HepG2 (cell line): ENCODE measurements at regions not wholly inside any gene's neighbourhood (a gene's known extent, or its start where the extent isn't known, plus 50 kb on each side); places are given as distances from the start of the nearest gene placed in this dataset.

Source experiments
- NFRKB ChIP-seq: fragments of 450-650 bp; IDR thresholded peaks from 2 replicates; pipeline ENCODE4 v1.6.1; 2017
- POGZ ChIP-seq: sonication (generic); formaldehyde crosslinking; IDR thresholded peaks from 2 replicates; pipeline ENCODE4 v1.4.0; 2020; ENCODE audit warnings: mild to moderate bottlenecking, missing genetic modification reagents
- RORA ChIP-seq: sonication (generic); formaldehyde crosslinking; IDR thresholded peaks from 2 replicates; pipeline ENCODE4 v1.5.0; 2020; ENCODE audit warnings: mild to moderate bottlenecking, missing genetic modification reagents, moderate library complexity
- THYN1 ChIP-seq: sonication (generic); formaldehyde crosslinking; IDR thresholded peaks from 2 replicates; pipeline ENCODE4 v1.8.1; 2023; ENCODE audit warnings: low read depth, mild to moderate bottlenecking, moderate library complexity, missing genetic modification reagents, borderline replicate concordance
- ZIK1 ChIP-seq: sonication (generic); formaldehyde crosslinking; IDR thresholded peaks from 2 replicates; pipeline ENCODE4 v1.5.0; 2020; ENCODE audit warnings: mild to moderate bottlenecking, low read depth, missing genetic modification reagents, borderline replicate concordance
- ZNF530 ChIP-seq: sonication (generic); formaldehyde crosslinking; IDR thresholded peaks from 2 replicates; pipeline ENCODE4 v1.5.0; 2020; ENCODE audit warnings: low read depth, mild to moderate bottlenecking, missing genetic modification reagents
- TF ChIP-seq, protein P1 (sequence below): sonication (generic); formaldehyde crosslinking; IDR thresholded peaks from 2 replicates; pipeline ENCODE4 v1.5.0; 2020; ENCODE audit warnings: mild to moderate bottlenecking, missing genetic modification reagents
- TF ChIP-seq, protein P2 (sequence below): sonication (generic); formaldehyde crosslinking; IDR thresholded peaks from 2 replicates; pipeline ENCODE4 v1.4.0; 2020; ENCODE audit warnings: mild to moderate bottlenecking, missing genetic modification reagents
- TF ChIP-seq, protein P3 (sequence below): sonication (generic); formaldehyde crosslinking; IDR thresholded peaks from 2 replicates; pipeline ENCODE4 v1.4.0; 2020; ENCODE audit warnings: mild to moderate bottlenecking, missing genetic modification reagents
- TF ChIP-seq, protein P4 (sequence below): sonication (generic); formaldehyde crosslinking; IDR thresholded peaks from 2 replicates; pipeline ENCODE4 v1.4.0; 2020; ENCODE audit warnings: missing genetic modification reagents, borderline replicate concordance
- TF ChIP-seq, protein P5 (sequence below): IDR thresholded peaks from 2 replicates; pipeline ENCODE4 v1.6.1; 2012; ENCODE audit warnings: low read depth, low read length, improper control_type of control experiment
- TF ChIP-seq, protein P6 (sequence below): sonication (generic); formaldehyde crosslinking; IDR thresholded peaks from 2 replicates; pipeline ENCODE4 v1.4.0; 2020; ENCODE audit warnings: missing genetic modification reagents

DNA sequence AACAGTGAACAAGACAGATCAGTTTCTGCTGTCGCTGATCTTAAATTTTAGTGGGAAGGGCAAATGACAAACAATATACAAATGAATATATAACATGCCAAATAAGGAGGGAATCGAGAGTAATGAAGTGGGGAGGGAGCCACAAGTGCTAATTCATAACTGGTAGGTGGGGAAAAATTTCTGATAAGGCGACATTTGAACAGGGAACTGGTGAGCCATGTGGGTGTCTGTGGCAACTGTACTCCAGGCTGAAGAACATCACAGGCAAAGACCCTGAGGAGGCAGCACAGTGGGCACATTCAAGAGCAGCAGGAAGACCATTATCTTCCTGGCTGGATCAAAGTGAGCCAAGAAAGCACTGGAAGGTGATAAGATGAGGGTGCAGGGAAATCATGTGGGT is 51.6 kb upstream of the CD28 start (continued):
- TF ChIP-seq, protein P1, sequence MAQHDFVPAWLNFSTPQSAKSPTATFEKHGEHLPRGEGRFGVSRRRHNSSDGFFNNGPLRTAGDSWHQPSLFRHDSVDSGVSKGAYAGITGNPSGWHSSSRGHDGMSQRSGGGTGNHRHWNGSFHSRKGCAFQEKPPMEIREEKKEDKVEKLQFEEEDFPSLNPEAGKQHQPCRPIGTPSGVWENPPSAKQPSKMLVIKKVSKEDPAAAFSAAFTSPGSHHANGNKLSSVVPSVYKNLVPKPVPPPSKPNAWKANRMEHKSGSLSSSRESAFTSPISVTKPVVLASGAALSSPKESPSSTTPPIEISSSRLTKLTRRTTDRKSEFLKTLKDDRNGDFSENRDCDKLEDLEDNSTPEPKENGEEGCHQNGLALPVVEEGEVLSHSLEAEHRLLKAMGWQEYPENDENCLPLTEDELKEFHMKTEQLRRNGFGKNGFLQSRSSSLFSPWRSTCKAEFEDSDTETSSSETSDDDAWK (CRISPR knock-in tag): no peak
- TF ChIP-seq, protein P2, sequence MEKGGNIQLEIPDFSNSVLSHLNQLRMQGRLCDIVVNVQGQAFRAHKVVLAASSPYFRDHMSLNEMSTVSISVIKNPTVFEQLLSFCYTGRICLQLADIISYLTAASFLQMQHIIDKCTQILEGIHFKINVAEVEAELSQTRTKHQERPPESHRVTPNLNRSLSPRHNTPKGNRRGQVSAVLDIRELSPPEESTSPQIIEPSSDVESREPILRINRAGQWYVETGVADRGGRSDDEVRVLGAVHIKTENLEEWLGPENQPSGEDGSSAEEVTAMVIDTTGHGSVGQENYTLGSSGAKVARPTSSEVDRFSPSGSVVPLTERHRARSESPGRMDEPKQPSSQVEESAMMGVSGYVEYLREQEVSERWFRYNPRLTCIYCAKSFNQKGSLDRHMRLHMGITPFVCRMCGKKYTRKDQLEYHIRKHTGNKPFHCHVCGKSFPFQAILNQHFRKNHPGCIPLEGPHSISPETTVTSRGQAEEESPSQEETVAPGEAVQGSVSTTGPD (CRISPR knock-in tag): no peak
- no peak for TF ChIP-seq THYN1
- no peak for TF ChIP-seq ZIK1 (CRISPR knock-in tag)
- TF ChIP-seq NFRKB: no peak
- TF ChIP-seq POGZ (CRISPR knock-in tag): no peak
- TF ChIP-seq, protein P3, sequence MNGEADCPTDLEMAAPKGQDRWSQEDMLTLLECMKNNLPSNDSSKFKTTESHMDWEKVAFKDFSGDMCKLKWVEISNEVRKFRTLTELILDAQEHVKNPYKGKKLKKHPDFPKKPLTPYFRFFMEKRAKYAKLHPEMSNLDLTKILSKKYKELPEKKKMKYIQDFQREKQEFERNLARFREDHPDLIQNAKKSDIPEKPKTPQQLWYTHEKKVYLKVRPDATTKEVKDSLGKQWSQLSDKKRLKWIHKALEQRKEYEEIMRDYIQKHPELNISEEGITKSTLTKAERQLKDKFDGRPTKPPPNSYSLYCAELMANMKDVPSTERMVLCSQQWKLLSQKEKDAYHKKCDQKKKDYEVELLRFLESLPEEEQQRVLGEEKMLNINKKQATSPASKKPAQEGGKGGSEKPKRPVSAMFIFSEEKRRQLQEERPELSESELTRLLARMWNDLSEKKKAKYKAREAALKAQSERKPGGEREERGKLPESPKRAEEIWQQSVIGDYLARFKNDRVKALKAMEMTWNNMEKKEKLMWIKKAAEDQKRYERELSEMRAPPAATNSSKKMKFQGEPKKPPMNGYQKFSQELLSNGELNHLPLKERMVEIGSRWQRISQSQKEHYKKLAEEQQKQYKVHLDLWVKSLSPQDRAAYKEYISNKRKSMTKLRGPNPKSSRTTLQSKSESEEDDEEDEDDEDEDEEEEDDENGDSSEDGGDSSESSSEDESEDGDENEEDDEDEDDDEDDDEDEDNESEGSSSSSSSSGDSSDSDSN (CRISPR knock-in tag): no peak
- no peak for TF ChIP-seq RORA (CRISPR knock-in tag)
- TF ChIP-seq, protein P4, sequence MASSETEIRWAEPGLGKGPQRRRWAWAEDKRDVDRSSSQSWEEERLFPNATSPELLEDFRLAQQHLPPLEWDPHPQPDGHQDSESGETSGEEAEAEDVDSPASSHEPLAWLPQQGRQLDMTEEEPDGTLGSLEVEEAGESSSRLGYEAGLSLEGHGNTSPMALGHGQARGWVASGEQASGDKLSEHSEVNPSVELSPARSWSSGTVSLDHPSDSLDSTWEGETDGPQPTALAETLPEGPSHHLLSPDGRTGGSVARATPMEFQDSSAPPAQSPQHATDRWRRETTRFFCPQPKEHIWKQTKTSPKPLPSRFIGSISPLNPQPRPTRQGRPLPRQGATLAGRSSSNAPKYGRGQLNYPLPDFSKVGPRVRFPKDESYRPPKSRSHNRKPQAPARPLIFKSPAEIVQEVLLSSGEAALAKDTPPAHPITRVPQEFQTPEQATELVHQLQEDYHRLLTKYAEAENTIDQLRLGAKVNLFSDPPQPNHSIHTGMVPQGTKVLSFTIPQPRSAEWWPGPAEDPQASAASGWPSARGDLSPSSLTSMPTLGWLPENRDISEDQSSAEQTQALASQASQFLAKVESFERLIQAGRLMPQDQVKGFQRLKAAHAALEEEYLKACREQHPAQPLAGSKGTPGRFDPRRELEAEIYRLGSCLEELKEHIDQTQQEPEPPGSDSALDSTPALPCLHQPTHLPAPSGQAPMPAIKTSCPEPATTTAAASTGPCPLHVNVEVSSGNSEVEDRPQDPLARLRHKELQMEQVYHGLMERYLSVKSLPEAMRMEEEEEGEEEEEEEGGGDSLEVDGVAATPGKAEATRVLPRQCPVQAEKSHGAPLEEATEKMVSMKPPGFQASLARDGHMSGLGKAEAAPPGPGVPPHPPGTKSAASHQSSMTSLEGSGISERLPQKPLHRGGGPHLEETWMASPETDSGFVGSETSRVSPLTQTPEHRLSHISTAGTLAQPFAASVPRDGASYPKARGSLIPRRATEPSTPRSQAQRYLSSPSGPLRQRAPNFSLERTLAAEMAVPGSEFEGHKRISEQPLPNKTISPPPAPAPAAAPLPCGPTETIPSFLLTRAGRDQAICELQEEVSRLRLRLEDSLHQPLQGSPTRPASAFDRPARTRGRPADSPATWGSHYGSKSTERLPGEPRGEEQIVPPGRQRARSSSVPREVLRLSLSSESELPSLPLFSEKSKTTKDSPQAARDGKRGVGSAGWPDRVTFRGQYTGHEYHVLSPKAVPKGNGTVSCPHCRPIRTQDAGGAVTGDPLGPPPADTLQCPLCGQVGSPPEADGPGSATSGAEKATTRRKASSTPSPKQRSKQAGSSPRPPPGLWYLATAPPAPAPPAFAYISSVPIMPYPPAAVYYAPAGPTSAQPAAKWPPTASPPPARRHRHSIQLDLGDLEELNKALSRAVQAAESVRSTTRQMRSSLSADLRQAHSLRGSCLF: no peak
- TF ChIP-seq, protein P5, sequence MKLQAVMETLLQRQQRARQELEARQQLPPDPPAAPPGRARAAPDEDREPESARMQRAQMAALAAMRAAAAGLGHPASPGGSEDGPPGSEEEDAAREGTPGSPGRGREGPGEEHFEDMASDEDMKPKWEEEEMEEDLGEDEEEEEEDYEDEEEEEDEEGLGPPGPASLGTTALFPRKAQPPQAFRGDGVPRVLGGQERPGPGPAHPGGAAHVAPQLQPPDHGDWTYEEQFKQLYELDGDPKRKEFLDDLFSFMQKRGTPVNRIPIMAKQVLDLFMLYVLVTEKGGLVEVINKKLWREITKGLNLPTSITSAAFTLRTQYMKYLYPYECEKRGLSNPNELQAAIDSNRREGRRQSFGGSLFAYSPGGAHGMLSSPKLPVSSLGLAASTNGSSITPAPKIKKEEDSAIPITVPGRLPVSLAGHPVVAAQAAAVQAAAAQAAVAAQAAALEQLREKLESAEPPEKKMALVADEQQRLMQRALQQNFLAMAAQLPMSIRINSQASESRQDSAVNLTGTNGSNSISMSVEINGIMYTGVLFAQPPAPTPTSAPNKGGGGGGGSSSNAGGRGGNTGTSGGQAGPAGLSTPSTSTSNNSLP: no peak
- TF ChIP-seq, protein P6, sequence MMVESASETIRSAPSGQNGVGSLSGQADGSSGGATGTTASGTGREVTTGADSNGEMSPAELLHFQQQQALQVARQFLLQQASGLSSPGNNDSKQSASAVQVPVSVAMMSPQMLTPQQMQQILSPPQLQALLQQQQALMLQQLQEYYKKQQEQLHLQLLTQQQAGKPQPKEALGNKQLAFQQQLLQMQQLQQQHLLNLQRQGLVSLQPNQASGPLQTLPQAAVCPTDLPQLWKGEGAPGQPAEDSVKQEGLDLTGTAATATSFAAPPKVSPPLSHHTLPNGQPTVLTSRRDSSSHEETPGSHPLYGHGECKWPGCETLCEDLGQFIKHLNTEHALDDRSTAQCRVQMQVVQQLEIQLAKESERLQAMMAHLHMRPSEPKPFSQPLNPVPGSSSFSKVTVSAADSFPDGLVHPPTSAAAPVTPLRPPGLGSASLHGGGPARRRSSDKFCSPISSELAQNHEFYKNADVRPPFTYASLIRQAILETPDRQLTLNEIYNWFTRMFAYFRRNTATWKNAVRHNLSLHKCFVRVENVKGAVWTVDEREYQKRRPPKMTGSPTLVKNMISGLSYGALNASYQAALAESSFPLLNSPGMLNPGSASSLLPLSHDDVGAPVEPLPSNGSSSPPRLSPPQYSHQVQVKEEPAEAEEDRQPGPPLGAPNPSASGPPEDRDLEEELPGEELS (CRISPR knock-in tag): no peak
- TF ChIP-seq ZNF530 (CRISPR knock-in tag): no peak
